ENCODE measurements at regions not wholly inside any gene's neighbourhood (a gene's known extent, or its start where the extent isn't known, plus 50 kb on each side); places are given as distances from the start of the nearest gene placed in this dataset.

DNA sequence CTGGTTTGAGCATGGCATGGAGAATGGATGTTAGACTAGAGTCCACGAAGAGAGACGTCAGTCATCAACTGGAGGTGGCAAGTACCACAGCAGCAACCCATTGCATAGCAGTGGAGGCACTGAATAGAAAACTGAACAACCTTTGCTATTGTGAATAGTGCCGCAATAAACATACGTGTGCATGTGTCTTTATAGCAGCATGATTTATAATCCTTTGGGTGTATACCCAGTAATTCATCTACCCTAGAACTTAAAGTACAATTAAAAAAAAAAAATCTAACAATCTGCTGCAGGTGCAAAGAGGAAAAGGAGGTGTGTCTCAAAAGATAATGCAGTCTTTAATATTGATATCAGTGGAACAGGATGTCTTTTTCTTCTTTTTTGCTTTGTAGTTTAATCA lies 443.4 kb upstream of the ISX start:
- TF ChIP-seq, protein P1, sequence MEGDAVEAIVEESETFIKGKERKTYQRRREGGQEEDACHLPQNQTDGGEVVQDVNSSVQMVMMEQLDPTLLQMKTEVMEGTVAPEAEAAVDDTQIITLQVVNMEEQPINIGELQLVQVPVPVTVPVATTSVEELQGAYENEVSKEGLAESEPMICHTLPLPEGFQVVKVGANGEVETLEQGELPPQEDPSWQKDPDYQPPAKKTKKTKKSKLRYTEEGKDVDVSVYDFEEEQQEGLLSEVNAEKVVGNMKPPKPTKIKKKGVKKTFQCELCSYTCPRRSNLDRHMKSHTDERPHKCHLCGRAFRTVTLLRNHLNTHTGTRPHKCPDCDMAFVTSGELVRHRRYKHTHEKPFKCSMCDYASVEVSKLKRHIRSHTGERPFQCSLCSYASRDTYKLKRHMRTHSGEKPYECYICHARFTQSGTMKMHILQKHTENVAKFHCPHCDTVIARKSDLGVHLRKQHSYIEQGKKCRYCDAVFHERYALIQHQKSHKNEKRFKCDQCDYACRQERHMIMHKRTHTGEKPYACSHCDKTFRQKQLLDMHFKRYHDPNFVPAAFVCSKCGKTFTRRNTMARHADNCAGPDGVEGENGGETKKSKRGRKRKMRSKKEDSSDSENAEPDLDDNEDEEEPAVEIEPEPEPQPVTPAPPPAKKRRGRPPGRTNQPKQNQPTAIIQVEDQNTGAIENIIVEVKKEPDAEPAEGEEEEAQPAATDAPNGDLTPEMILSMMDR (conservative IDR thresholded peaks at IDR 0.05 in 1 of 2, IDR thresholded peaks at IDR 0.05 in 1 of 2; ENCODE audit: low read depth in 1 of 2, low read length in 2 of 2): no peak
- TF ChIP-seq EZH2 (IDR thresholded peaks at IDR 0.05; ENCODE audit: low read length, missing control alignments): no peak
